Natural killer cell treated with Interleukin-12 subunit alpha and Interleukin-12 subunit beta and Interleukin-15 and Interleukin-18, amount 100 ng/mL, for 72 hours (primary cell): ENCODE measurements at regions not wholly inside any gene's neighbourhood (a gene's known extent, or its start where the extent isn't known, plus 50 kb on each side); places are given as distances from the start of the nearest gene placed in this dataset.
"Not testable (repeated sequence)": the region's sequence is repeated elsewhere in the genome, so short reads cannot be mapped to it uniquely, and the experiment has no call there.

Experiments used
- ATAC-seq, 2 donors: fragments of 150-1000 bp; cut with Tn5 transposase in 1 of 2; sonication (Bioruptor Pico), chemical (Tn5 transposase) in 1 of 2; 2 replicates each; pipeline ENCODE4 v1.10.0; 2021
- DNase-seq: peaks from one replicate; pipeline ENCODE4 v3.0.0; 2022; ENCODE audit warnings: low spot score
- H3K27ac Mint-ChIP-seq, 2 donors: 1 replicate in 1 of 2; 2 replicates in 1 of 2; pipeline ENCODE4 v1.8.0; 2022; ENCODE audit warnings: mixed read lengths in 2 of 2, mild to moderate bottlenecking in 1 of 2, moderate library complexity in 1 of 2
- H3K27me3 Mint-ChIP-seq, 2 donors: 1 replicate in 1 of 2; 2 replicates in 1 of 2; pipeline ENCODE4 v1.8.0; 2022; ENCODE audit warnings: mixed read lengths in 2 of 2
- H3K36me3 Mint-ChIP-seq: one replicate; pipeline ENCODE4 v1.8.0; 2022; ENCODE audit warnings: mixed read lengths
- H3K4me1 Mint-ChIP-seq, 2 donors: 1 replicate in 1 of 2; 2 replicates in 1 of 2; pipeline ENCODE4 v1.8.0; 2022; ENCODE audit warnings: low read depth in 2 of 2, mixed read lengths in 2 of 2, mild to moderate bottlenecking in 1 of 2
- H3K4me3 Mint-ChIP-seq: one replicate; pipeline ENCODE4 v1.8.0; 2022; ENCODE audit warnings: mixed read lengths
- H3K9me3 Mint-ChIP-seq: 2 replicates; pipeline ENCODE4 v1.8.0; 2022; ENCODE audit warnings: mixed read lengths

DNA sequence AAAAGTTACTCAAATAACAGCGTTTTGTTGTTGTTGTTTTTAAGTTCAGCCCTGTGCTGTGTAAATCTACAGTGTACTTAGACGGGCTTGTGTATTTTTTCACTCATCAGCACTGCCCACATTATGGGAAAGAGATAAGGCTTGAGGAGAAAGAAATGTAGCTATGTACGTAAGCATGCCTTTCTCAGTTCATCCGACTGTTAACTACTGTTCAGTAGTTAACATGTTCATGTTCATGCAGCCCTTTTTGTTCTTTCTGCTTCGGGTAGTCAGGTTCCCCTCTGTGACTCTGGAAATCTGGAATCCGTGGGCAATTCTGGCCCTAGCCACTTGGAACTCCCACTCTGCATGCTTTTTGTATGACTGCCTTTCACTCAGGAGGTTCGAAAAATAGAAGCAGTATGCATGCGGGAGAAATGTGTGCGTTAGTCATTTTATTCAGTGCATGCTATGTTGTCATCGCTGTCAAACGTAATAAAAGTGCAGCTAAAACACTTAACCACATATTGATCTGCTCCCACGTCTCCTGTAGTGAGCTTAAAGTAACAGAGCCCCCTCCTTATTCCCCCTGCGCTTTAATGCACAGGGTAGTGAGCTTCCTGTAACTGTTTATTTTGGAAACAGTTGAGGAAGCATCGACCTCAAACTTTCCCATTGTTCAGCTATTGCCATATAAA, 283.1 kb upstream of the NR2F2 start:
- DNase-seq (no peak), ATAC-seq (no peak)
- Mint-ChIP-seq H3K36me3 (no peaks in the 10 kb centered on the region), H3K4me1 (peaks cover 7 to 9% of the 10 kb centered on the region in 2 donors), H3K4me3 (no peak overlapping the region), H3K27ac (no peak overlapping the region), H3K9me3 (no peaks in the 10 kb centered on the region), H3K27me3 (peaks cover 46 to 65% of the 10 kb centered on the region in 2 donors)

DNA sequence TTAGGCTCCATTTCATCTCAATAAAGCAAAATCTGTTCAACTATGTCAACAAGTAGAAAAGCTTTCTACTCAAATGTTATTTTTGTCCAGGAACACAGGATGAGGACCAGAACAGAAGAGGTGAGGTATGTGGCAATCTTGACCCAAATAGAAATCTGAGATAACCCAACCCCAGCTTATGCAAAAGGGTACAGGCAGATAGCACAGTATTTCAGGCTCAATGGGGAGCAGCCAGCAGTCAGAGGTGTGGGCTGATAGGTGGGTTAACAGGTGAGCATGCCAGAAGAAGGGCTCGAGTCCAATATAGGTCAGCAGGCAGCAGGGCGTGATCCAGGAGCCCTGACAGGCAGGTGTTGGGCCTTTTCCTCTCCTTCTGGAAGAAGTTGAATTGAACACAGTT, 281.2 kb upstream of the NR2F2 start:
- Mint-ChIP-seq H3K27me3 (peaks cover 39 to 47% of the 10 kb centered on the region in 2 donors), H3K36me3 (no peaks in the 10 kb centered on the region), H3K27ac (no peak overlapping the region), H3K4me3 (no peak overlapping the region), H3K4me1 (peaks cover 0 to 5% of the 10 kb centered on the region in 2 donors), H3K9me3 (no peaks in the 10 kb centered on the region)
- ATAC-seq (no peak), DNase-seq (no peak)

DNA sequence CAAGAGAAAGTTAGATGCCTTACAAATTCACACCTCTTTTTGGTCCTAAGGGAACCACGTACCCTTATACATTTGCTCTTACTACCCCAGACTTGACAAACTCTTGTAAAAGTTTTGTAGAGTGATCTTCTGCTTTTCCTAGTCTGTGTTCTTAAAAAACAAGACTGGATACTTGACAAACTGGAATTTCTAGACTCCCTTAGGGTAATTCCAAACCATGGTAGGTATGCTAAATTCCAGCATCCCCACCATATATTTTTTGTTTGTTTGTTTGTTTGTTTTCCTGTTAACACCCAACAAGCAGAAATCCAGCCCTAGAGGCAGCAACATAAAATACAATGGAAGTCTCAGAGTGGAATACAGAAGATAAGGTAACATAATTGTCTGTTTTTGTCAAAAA, 280.7 kb upstream of the NR2F2 start:
- DNase-seq (no peak), ATAC-seq (no peak)
- H3K9me3 Mint-ChIP-seq, result no peaks in the 10 kb centered on the region
- no peaks in the 10 kb centered on the region for H3K36me3 Mint-ChIP-seq
- H3K4me3 Mint-ChIP-seq, result no peak overlapping the region
- no peak overlapping the region for H3K27ac Mint-ChIP-seq
- H3K27me3 Mint-ChIP-seq, result peaks cover 41 to 46% of the 10 kb centered on the region in 2 donors
- H3K4me1 Mint-ChIP-seq, result peaks cover 0 to 5% of the 10 kb centered on the region in 2 donors

DNA sequence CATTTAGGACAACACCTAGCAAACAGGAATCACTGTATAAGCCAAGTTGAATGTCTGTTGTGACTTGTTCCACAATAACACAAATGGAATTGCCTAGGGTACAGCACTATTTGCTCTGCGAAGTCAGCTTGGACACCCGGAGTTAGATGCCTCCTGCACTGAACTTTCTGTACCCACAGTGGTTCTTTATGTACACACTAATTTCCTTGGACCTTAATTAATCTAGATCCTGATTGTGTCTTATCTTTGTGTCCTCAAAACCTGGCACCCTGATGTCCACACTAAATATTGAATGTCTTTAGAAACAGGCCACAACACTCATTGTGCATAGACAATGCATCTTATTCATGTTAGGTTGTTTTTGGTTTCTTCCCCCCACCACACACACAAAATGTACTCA, 278.9 kb upstream of the NR2F2 start:
- H3K9me3 Mint-ChIP-seq, result no peaks in the 10 kb centered on the region
- H3K4me3 Mint-ChIP-seq, result no peak overlapping the region
- DNase-seq (no peak), ATAC-seq (no peak)
- H3K27me3 Mint-ChIP-seq, result peaks cover 43 to 47% of the 10 kb centered on the region in 2 donors
- H3K4me1 Mint-ChIP-seq, result peaks cover 0 to 5% of the 10 kb centered on the region in 2 donors
- no peak overlapping the region for H3K27ac Mint-ChIP-seq
- peaks cover 6% of the 10 kb centered on the region for H3K36me3 Mint-ChIP-seq

DNA sequence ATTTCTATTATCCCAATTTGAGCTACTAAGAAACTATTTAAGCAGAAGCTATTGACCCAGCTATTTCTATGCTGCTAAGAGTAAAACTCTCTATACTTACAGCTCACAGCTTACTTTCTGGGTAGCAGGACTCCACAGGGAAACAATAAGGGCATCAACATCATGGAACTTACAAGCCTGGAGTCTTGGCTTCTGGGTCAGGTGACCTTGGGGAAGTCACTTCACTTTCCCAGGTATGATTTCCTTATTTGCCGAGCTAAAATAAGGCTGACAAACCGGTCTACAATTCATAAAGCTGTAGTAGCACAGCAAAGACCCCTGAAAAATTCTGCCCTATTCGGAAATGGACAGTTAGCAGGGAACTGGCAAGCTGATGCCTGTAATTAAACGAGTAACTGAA, 278.3 kb upstream of the NR2F2 start:
- Mint-ChIP-seq H3K4me3 (no peak overlapping the region), H3K27ac (no peak overlapping the region), H3K36me3 (peaks cover 6% of the 10 kb centered on the region), H3K4me1 (peaks cover 0 to 5% of the 10 kb centered on the region in 2 donors), H3K9me3 (no peaks in the 10 kb centered on the region), H3K27me3 (peaks cover 42 to 47% of the 10 kb centered on the region in 2 donors)
- ATAC-seq, result no peak
- DNase-seq, result no peak

DNA sequence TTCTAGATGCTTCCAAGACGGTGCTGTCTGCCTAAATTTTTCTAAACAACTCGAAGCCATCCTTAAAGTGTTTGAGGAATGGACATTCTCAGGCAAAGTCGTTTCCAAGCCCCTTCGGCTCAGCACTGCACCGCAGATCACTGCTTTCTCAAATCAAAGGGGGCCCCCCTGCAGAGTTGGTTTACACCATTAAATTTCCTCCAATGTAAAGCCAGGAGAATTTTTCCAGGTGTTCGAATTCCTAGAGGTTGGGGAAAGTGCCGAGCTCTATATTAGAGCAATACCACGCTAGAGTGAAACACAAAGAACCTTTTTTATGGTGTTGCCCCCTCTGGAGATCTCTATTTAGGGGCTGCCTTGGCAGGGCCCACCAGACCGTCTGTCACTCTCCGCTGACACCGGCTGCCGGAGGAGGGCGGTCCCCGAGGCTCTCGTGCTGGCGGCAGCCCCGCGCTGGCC, 277.9 kb upstream of the NR2F2 start:
- Mint-ChIP-seq H3K36me3 (peaks cover 6% of the 10 kb centered on the region), H3K9me3 (no peaks in the 10 kb centered on the region), H3K27me3 (peaks cover 42 to 44% of the 10 kb centered on the region in 2 donors), H3K4me3 (peak overlapping the region; percentile 68), H3K27ac (no peak overlapping the region), H3K4me1 (peaks cover 0 to 5% of the 10 kb centered on the region in 2 donors)
- DNase-seq (no peak), ATAC-seq (no peak)

DNA sequence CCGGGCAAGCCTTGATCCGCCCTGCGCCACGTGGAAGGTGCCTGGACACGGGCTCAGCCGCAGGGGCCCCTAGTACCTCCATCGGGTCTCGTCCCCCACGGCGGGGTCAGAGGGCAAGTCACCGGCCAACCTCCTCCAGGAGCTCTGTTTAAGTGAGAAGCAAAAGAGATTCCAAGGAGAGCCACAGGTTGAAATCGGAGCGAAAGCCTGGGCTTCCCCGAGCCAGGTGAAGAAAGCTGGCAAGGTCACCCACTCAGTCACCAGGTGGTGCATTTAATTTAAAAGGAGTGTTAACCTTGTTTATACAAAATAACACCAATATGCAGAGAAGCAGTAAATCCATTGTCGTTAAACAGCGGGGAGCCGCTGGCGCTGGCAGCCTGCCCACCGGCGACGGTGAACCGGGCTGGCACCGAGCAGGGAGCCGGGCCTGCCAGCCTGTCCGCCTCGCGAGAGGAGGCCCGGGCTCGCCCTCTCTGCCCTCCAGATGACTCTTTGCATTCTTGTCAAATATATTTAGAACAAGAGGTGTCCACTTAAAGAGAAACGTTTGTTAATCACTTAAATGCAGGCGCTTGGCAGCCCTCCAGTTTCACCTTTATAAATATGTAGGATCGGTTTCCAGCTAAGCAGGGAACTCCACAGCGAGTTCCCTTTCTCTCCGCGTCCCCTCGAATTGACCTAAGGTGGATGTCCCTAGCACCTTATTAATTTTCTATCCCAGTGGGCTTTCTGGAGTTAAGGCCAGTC, 277.3 kb upstream of the NR2F2 start:
- H3K36me3 Mint-ChIP-seq, result peaks cover 6% of the 10 kb centered on the region
- H3K4me1 Mint-ChIP-seq, result peaks cover 5 to 9% of the 10 kb centered on the region in 2 donors
- no peak overlapping the region for H3K27ac Mint-ChIP-seq
- H3K27me3 Mint-ChIP-seq, result peaks cover 40 to 43% of the 10 kb centered on the region in 2 donors
- H3K4me3 Mint-ChIP-seq, result peak overlapping the region; percentile 68
- peaks cover under 1% of the 10 kb centered on the region for H3K9me3 Mint-ChIP-seq
- ATAC-seq (no peak), DNase-seq (no peak)

DNA sequence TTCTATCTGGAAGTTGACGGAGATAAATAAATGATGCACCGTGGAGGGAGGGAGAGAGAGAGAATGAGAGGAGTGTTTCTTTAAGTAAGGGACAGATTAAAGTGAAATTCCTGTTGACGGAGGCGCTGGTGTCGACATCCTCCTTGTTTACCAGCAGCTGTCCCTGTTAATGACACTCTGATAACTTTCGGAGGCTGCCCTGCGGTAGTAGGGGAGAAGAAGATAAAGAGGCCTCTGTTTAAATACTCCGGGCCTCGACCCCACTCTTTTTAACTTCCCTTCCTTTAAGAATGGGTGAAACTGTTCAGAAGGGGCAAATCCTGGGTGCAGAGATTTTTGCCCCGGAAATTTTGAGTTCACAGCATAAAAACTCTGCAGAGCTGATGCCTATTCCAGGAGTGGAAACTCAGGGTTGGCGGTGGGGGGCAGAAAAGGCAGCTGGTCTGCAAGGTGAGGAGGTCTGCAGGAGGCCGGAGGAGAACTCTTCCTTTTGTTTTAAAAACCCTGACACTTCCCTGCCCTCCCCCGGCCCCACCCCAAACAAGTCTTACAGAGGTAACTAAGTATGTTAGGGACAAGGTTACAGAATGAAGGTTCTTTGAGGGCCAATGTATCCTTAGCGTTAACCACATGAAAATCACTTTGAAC, 276.6 kb upstream of the NR2F2 start:
- DNase-seq, result no peak
- ATAC-seq, result no peak
- H3K27ac Mint-ChIP-seq, result no peak overlapping the region
- peaks cover 41 to 48% of the 10 kb centered on the region in 2 donors for H3K27me3 Mint-ChIP-seq
- peaks cover 12 to 14% of the 10 kb centered on the region in 2 donors for H3K4me1 Mint-ChIP-seq
- H3K36me3 Mint-ChIP-seq, result peaks cover 6% of the 10 kb centered on the region
- no peak overlapping the region for H3K4me3 Mint-ChIP-seq
- H3K9me3 Mint-ChIP-seq, result peaks cover 3% of the 10 kb centered on the region

DNA sequence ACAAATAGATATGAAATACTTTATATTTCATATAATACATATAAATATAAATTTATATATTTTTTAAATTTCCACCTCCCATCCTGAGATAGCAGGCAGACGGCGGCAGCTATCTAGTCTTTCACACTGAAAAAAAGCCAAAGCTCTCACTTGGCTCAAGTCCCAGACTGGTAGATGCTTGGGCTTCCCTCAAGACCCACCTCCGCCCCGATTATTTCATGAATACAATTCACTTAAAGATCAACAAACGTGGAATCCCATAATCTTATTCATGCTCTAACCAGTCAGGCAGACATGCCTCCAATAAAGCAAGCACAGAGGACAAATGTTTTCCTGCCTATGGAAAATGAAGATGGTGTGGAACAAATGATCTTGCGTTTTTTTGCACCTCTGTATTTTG, 275.9 kb upstream of the NR2F2 start:
- peaks cover 3% of the 10 kb centered on the region for H3K9me3 Mint-ChIP-seq
- no peak overlapping the region for H3K27ac Mint-ChIP-seq
- DNase-seq (no peak), ATAC-seq (no peak)
- H3K4me1 Mint-ChIP-seq, result peaks cover 16 to 17% of the 10 kb centered on the region in 2 donors
- no peak overlapping the region for H3K4me3 Mint-ChIP-seq
- H3K27me3 Mint-ChIP-seq, result peaks cover 36 to 48% of the 10 kb centered on the region in 2 donors
- H3K36me3 Mint-ChIP-seq, result peaks cover 6% of the 10 kb centered on the region

DNA sequence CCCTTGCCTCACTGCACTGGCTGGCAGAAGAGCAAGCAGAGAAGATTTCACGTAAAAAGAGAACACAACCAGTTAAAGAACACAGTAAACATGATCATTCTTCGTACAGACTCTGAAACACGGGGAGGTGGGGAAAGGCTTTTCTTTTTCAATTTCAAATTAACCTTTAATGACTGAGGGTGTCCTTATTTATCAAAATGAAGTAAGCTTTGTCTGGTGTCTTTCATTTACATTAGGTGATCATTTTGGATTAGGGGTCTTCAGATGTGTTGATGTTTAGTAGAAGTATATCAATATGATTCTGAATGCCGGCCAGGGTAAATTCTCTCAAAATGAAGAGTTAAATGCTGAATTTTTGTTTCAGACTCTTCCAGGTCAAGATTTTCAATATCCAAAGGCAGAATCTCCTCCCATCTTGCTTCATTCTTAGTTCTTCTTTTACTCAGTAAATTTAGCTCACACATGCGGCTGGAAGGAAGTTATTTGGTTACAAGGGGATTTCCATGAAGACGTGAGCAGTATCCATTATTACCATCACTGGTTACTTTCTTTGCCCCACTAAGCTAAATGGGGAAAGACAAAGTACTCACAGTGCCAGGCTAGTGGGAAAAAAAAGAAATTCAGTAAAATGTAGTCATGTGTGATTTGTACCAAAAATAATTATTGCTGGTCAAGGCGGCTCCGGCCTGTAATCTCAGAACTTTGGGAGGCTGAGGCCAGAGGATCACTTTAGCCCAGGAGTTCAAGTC, 272.2 kb upstream of the NR2F2 start:
- Mint-ChIP-seq H3K27ac (peak overlapping the region; percentile 36 to 75), H3K4me3 (peak overlapping the region; percentile 47), H3K36me3 (peaks cover 13% of the 10 kb centered on the region), H3K27me3 (peaks cover 36 to 53% of the 10 kb centered on the region in 2 donors), H3K4me1 (peaks cover 16 to 17% of the 10 kb centered on the region in 2 donors), H3K9me3 (peaks cover 3% of the 10 kb centered on the region)
- peak; percentile 77 to 88 for ATAC-seq
- no peak for DNase-seq

DNA sequence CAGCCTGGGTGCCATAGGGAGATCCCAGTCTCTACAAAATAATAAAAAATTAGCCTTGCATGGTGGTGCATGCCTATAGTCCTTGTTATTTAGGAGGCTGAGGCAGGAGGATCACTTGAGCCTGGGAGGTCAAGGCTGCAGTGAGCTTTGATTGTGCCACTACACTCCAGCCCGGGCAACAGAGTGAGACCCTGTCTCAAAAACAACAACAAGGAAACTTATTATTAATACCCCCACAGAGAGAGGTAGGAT, 271.7 kb upstream of the NR2F2 start:
- not testable (repeated sequence) for H3K9me3 Mint-ChIP-seq, H3K4me3 Mint-ChIP-seq, DNase-seq, ATAC-seq
- H3K27ac Mint-ChIP-seq, result peak overlapping the region; percentile 36 to 75
- H3K36me3 Mint-ChIP-seq, result peaks cover 13% of the 10 kb centered on the region
- H3K27me3 Mint-ChIP-seq, result peaks cover 34 to 57% of the 10 kb centered on the region in 2 donors
- peaks cover 12 to 16% of the 10 kb centered on the region in 2 donors for H3K4me1 Mint-ChIP-seq

DNA sequence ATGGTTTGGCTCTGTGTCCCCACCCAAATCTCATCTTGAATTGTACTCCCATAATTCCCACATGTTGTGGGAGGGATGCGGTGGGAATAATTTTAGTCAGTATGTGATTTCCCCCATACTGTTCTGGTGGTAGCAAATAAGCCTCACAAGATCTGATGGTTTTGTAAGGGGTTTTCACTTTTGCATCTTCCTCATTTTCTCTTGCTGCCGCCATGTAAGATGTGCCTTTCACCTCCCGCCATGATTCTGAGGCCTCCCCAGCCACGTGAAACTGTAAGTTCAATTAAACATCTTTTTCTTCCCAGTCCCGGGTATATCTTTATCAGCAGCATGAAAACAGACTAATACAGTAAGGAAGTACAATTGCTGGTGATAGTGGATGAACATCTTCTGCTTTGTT, 269.9 kb upstream of the NR2F2 start:
- not testable (repeated sequence) for DNase-seq, ATAC-seq, H3K4me3 Mint-ChIP-seq, H3K9me3 Mint-ChIP-seq, H3K27ac Mint-ChIP-seq
- Mint-ChIP-seq H3K27me3 (peaks cover 31 to 62% of the 10 kb centered on the region in 2 donors), H3K4me1 (peaks cover 12 to 16% of the 10 kb centered on the region in 2 donors), H3K36me3 (peaks cover 13% of the 10 kb centered on the region)

DNA sequence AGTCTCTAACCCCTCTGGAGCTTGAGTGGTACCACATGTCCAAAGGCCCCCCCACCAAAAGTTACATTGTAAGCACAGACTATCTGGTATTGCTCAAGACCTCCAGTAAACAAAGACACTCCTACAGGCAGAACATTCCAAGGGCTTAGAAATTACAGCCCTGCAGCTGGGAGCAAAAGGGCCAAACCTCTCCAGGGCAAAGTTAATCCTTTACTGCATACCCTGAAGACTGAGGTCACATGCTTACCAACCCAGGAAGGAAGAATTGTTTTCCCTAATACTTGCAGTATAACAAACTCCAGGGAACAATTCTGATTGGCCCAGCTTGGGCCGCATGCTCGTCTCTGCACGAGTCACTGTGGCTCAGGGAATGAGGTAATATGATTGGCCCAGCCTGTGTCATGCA, 266.1 kb upstream of the NR2F2 start:
- Mint-ChIP-seq H3K27me3 (peaks cover 29 to 40% of the 10 kb centered on the region in 2 donors), H3K4me1 (peaks cover 0 to 5% of the 10 kb centered on the region in 2 donors), H3K27ac (no peak overlapping the region), H3K4me3 (no peak overlapping the region), H3K36me3 (peaks cover 7% of the 10 kb centered on the region), H3K9me3 (no peaks in the 10 kb centered on the region)
- no peak for DNase-seq
- ATAC-seq, result no peak
